CD14-positive monocyte (primary cell): ENCODE measurements at regions not wholly inside any gene's neighbourhood (a gene's known extent, or its start where the extent isn't known, plus 50 kb on each side); places are given as distances from the start of the nearest gene placed in this dataset.

ENCODE experiments used
- DNase-seq, 3 donors: peaks; one replicate each; pipeline ENCODE4 v3.0.0-alpha.2; 2011 to 2022
- H2AFZ ChIP-seq: 2 replicates; pipeline ENCODE4 v1.6.0; 2012; ENCODE audit warnings: mild to moderate bottlenecking, low read depth, low read length, inconsistent platforms; ENCODE audit not compliant: insufficient read depth, poor library complexity, severe bottlenecking
- H3K27ac ChIP-seq, 2 donors: 1 replicate in 1 of 2; 2 replicates in 1 of 2; pipeline ENCODE4 v1.5.1; 2012 to 2013; ENCODE audit warnings: low read length in 2 of 2, control low read depth in 1 of 2, inconsistent platforms in 1 of 2, low read depth in 1 of 2, mild to moderate bottlenecking in 1 of 2
- H3K27me3 ChIP-seq, 2 donors: one replicate each; pipeline versions ENCODE4 v1.6.0 to v1.6.1; 2011 to 2013; ENCODE audit warnings: low read length in 2 of 2; ENCODE audit not compliant: control insufficient read depth in 2 of 2, insufficient read depth in 2 of 2
- H3K36me3 ChIP-seq, 2 donors: replicated peaks in 1 of 2; 1 replicate in 1 of 2; 2 replicates in 1 of 2; pipeline versions ENCODE4 v1.5.1 to v1.6.1; 2012 to 2013; ENCODE audit warnings: low read length in 2 of 2, control low read depth in 1 of 2, inconsistent platforms in 1 of 2, mild to moderate bottlenecking in 1 of 2; ENCODE audit not compliant: insufficient read depth in 2 of 2, control insufficient read depth in 1 of 2
- H3K4me1 ChIP-seq, 2 donors: 1 replicate in 1 of 2; 2 replicates in 1 of 2; pipeline versions ENCODE4 v1.5.1 to v1.6.1; 2012 to 2013; ENCODE audit warnings: low read length in 2 of 2, control low read depth in 1 of 2, inconsistent platforms in 1 of 2, mild to moderate bottlenecking in 1 of 2, moderate library complexity in 1 of 2; ENCODE audit not compliant: insufficient read depth in 2 of 2, control insufficient read depth in 1 of 2
- H3K4me2 ChIP-seq: replicated peaks from 2 replicates; pipeline ENCODE3; 2012; ENCODE audit warnings: low read length, moderate library complexity, mild to moderate bottlenecking; ENCODE audit not compliant: poor library complexity, severe bottlenecking; ENCODE audit errors: extremely low read depth
- H3K4me3 ChIP-seq, 3 experiments: fragments of 200-600 bp in 1 of 3; sonication (generic) in 1 of 3; replicated peaks in 1 of 3; 1 replicate in 2 of 3; 2 replicates in 1 of 3; pipeline ENCODE4 v1.5.1; 2011 to 2013; ENCODE audit warnings: low read length in 3 of 3, mild to moderate bottlenecking in 3 of 3, control low read depth in 2 of 3, low read depth in 2 of 3, inconsistent platforms in 1 of 3, moderate library complexity in 1 of 3
- H3K79me2 ChIP-seq: 2 replicates; pipeline ENCODE4 v1.6.0; 2012; ENCODE audit warnings: mild to moderate bottlenecking, control low read depth, inconsistent platforms, low read length, moderate library complexity; ENCODE audit not compliant: insufficient read depth
- H3K9ac ChIP-seq: 2 replicates; pipeline ENCODE4 v1.6.0; 2017; ENCODE audit warnings: low read length, mild to moderate bottlenecking; ENCODE audit not compliant: insufficient read depth, poor library complexity, severe bottlenecking
- H3K9me3 ChIP-seq, 2 donors: replicated peaks in 1 of 2; 1 replicate in 1 of 2; 2 replicates in 1 of 2; pipeline versions ENCODE4 v1.5.1 to v1.6.1; 2012 to 2013; ENCODE audit warnings: low read length in 2 of 2, control low read depth in 1 of 2; ENCODE audit not compliant: control insufficient read depth in 1 of 2, insufficient read depth in 1 of 2
- H4K20me1 ChIP-seq: 2 replicates; pipeline ENCODE4 v1.6.0; 2012; ENCODE audit warnings: mild to moderate bottlenecking, low read length, control low read depth, moderate library complexity; ENCODE audit not compliant: insufficient read depth
- H3K27ac Mint-ChIP-seq, 7 donors: one replicate each; pipeline ENCODE4 v1.8.0; 2020; ENCODE audit warnings: mild to moderate bottlenecking in 7 of 7, mixed read lengths in 7 of 7, moderate library complexity in 6 of 7, inconsistent platforms in 2 of 7
- H3K27me3 Mint-ChIP-seq, 3 donors: one replicate each; pipeline ENCODE4 v1.8.0; 2021 to 2022; ENCODE audit warnings: low read depth in 3 of 3, mild to moderate bottlenecking in 3 of 3, mixed read lengths in 3 of 3, moderate library complexity in 3 of 3, inconsistent platforms in 1 of 3
- H3K36me3 Mint-ChIP-seq, 2 donors: one replicate each; pipeline ENCODE4 v1.8.0; 2020; ENCODE audit warnings: mixed read lengths in 2 of 2, inconsistent platforms in 1 of 2, mild to moderate bottlenecking in 1 of 2
- H3K4me1 Mint-ChIP-seq: one replicate; pipeline ENCODE4 v1.8.0; 2020; ENCODE audit warnings: mild to moderate bottlenecking, mixed read lengths
- H3K4me3 Mint-ChIP-seq, 2 donors: one replicate each; pipeline ENCODE4 v1.8.0; 2020; ENCODE audit warnings: mild to moderate bottlenecking in 2 of 2, mixed read lengths in 2 of 2, moderate library complexity in 1 of 2
- H3K9me3 Mint-ChIP-seq, 7 donors: one replicate each; pipeline ENCODE4 v1.8.0; 2020 to 2022; ENCODE audit warnings: mixed read lengths in 7 of 7, mild to moderate bottlenecking in 6 of 7, moderate library complexity in 6 of 7, inconsistent platforms in 2 of 7
- CTCF ChIP-seq: fragments of 200-600 bp; IDR thresholded peaks from one replicate; pipeline ENCODE4 v1.8.0; 2022; ENCODE audit warnings: antibody characterized with exemption, mild to moderate bottlenecking
- WGBS: methylation state at CpG from one replicate; pipeline ENCODE4 v1.1.5; 2013; ENCODE audit warnings: missing lambda C conversion rate; ENCODE audit not compliant: insufficient coverage; 5-methylcytosine and 5-hydroxymethylcytosine counted together
- intact Hi-C, 2 donors: fragments of 100-400 bp; cut with micrococcal nuclease; formaldehyde crosslinking; loops; one replicate each; pipeline versions ENCODE4 v1.15.0 to v1.15.1; 2023

GRCh38 chr2:9113262-9113661, 93.3 kb upstream of the ASAP2 start:
- Mint-ChIP-seq H3K27me3 (peaks cover 0 to 3% (median 2%) of the 10 kb centered on the region in 3 donors), H3K9me3 (peaks cover 0 to 8% (median 5%) of the 10 kb centered on the region in 7 donors), H3K36me3 (peaks cover 0 to 1% of the 10 kb centered on the region in 2 donors), H3K4me3 (no peak overlapping the region), H3K27ac (no peak overlapping the region), H3K4me1 (peaks cover 20% of the 10 kb centered on the region)
- H3K4me3 ChIP-seq, result no peak overlapping the region
- no peaks in the 10 kb centered on the region for H4K20me1 ChIP-seq
- no peak overlapping the region for H3K27ac ChIP-seq
- no peaks in the 10 kb centered on the region for H3K27me3 ChIP-seq
- DNase-seq, result no peak
- intact Hi-C loops, result no loop called here
- no peak overlapping the region for H2AFZ ChIP-seq
- 73% methylated on average over 2 of the region's 6 CpGs for WGBS
- H3K4me1 ChIP-seq, result peaks cover 5% of the 10 kb centered on the region in 2 donors
- no peaks in the 10 kb centered on the region for H3K79me2 ChIP-seq
- no peak overlapping the region for H3K9ac ChIP-seq
- H3K36me3 ChIP-seq, result no peaks in the 10 kb centered on the region
- peaks cover 0 to 3% of the 10 kb centered on the region in 2 donors for H3K9me3 ChIP-seq
- TF ChIP-seq CTCF, result no peak
- no peak overlapping the region for H3K4me2 ChIP-seq

- peaks cover 0 to 1% of the 10 kb centered on the region in 2 donors for H3K36me3 Mint-ChIP-seq
- H3K36me3 ChIP-seq, result no peaks in the 10 kb centered on the region
- no peaks in the 10 kb centered on the region for H3K79me2 ChIP-seq
- no peak overlapping the region for H3K4me2 ChIP-seq
- H3K27ac Mint-ChIP-seq, result no peak overlapping the region
- peaks cover 0 to 3% of the 10 kb centered on the region in 2 donors for H3K9me3 ChIP-seq
- 39% methylated on average over 23 of the region's 23 CpGs for WGBS
- peaks cover 7 to 11% of the 10 kb centered on the region in 2 donors for H3K4me1 ChIP-seq
- no peak overlapping the region for H3K9ac ChIP-seq
- H4K20me1 ChIP-seq, result no peaks in the 10 kb centered on the region
- H3K4me1 Mint-ChIP-seq, result peaks cover 24% of the 10 kb centered on the region
- no peak for DNase-seq
- no peak overlapping the region for H3K4me3 ChIP-seq
- intact Hi-C loops, result no loop called here
- no peaks in the 10 kb centered on the region for H3K27me3 ChIP-seq
- H3K27me3 Mint-ChIP-seq, result peaks cover 0 to 3% (median 2%) of the 10 kb centered on the region in 3 donors
- peak overlapping the region; percentile 37 for H2AFZ ChIP-seq
- no peak overlapping the region for H3K4me3 Mint-ChIP-seq
- no peak for TF ChIP-seq CTCF
- no peak overlapping the region for H3K27ac ChIP-seq
- peaks cover 0 to 8% (median 5%) of the 10 kb centered on the region in 7 donors for H3K9me3 Mint-ChIP-seq
Measured at GRCh38 chr2:9112079-9112721, 94.4 kb upstream of the ASAP2 start.
